ENCODE measurements at regions not wholly inside any gene's neighbourhood (a gene's known extent, or its start where the extent isn't known, plus 50 kb on each side); places are given as distances from the start of the nearest gene placed in this dataset.

- no peaks in the 10 kb centered on the region for H3K36me3 ChIP-seq
- no peaks in the 10 kb centered on the region for H3K27me3 ChIP-seq
- TF ChIP-seq POLR2A (IDR thresholded peaks at IDR 0.05) (no peak), POLR2AphosphoS5 (IDR thresholded peaks at IDR 0.05) (no peak), CTCF (IDR thresholded peaks at IDR 0.05) (no peak), EP300 (IDR thresholded peaks at IDR 0.05) (no peak)
- no peak overlapping the region for H3K4me3 ChIP-seq
- DNase-seq, result no peak
- WGBS, 2 donors, result 94 to 97% methylated on average over 3 of the region's 3 CpGs
- intact Hi-C loops (cut with DNase I), result no loop called here
- H3K9me3 ChIP-seq, result no peaks in the 10 kb centered on the region
- H3K27ac ChIP-seq, result no peak overlapping the region
- H3K4me1 ChIP-seq, result no peaks in the 10 kb centered on the region
Measured at GRCh38 chr1:81197591-81197990, 603.1 kb upstream of the ADGRL2 start.

- no peak for TF ChIP-seq CTCF (IDR thresholded peaks at IDR 0.05)
- TF ChIP-seq POLR2A (IDR thresholded peaks at IDR 0.05), result no peak
- TF ChIP-seq EP300 (IDR thresholded peaks at IDR 0.05), result no peak
- no peak for TF ChIP-seq POLR2AphosphoS5 (IDR thresholded peaks at IDR 0.05)
- H3K27me3 ChIP-seq, result no peaks in the 10 kb centered on the region
- no peaks in the 10 kb centered on the region for H3K9me3 ChIP-seq
- no peaks in the 10 kb centered on the region for H3K4me1 ChIP-seq
- WGBS, 2 donors, result 82 to 85% methylated on average over 7 of the region's 7 CpGs
- no peaks in the 10 kb centered on the region for H3K36me3 ChIP-seq
- no peak overlapping the region for H3K4me3 ChIP-seq
- intact Hi-C loops (cut with DNase I), result no loop called here
- H3K27ac ChIP-seq, result no peak overlapping the region
- DNase-seq, result no peak
Measured at GRCh38 chr1:81192647-81193642, 607.8 kb upstream of the ADGRL2 start.

- Histone ChIP-seq H3K36me3 (no peaks in the 10 kb centered on the region), H3K4me1 (no peaks in the 10 kb centered on the region), H3K27me3 (no peaks in the 10 kb centered on the region), H3K9me3 (no peaks in the 10 kb centered on the region), H3K27ac (no peak overlapping the region), H3K4me3 (no peak overlapping the region)
- no peak for DNase-seq
- TF ChIP-seq EP300 (IDR thresholded peaks at IDR 0.05) (no peak), POLR2A (IDR thresholded peaks at IDR 0.05) (no peak), CTCF (IDR thresholded peaks at IDR 0.05) (no peak), POLR2AphosphoS5 (IDR thresholded peaks at IDR 0.05) (no peak)
- 94 to 95% methylated on average over 3 of the region's 3 CpGs for WGBS, 2 donors
- intact Hi-C loops (cut with DNase I), result no loop called here
Measured at GRCh38 chr1:81190003-81190402, 610.7 kb upstream of the ADGRL2 start.

- DNase-seq, result no peak
- no peaks in the 10 kb centered on the region for H3K4me1 ChIP-seq
- WGBS, 2 donors, result 87 to 92% methylated on average over 1 of the region's 1 CpG
- H3K27me3 ChIP-seq, result no peaks in the 10 kb centered on the region
- no peak for TF ChIP-seq EP300 (IDR thresholded peaks at IDR 0.05)
- TF ChIP-seq POLR2AphosphoS5 (IDR thresholded peaks at IDR 0.05), result no peak
- no peak for TF ChIP-seq POLR2A (IDR thresholded peaks at IDR 0.05)
- no peak for TF ChIP-seq CTCF (IDR thresholded peaks at IDR 0.05)
- H3K9me3 ChIP-seq, result no peaks in the 10 kb centered on the region
- H3K27ac ChIP-seq, result no peak overlapping the region
- no peak overlapping the region for H3K4me3 ChIP-seq
- H3K36me3 ChIP-seq, result no peaks in the 10 kb centered on the region
- intact Hi-C loops (cut with DNase I), result no loop called here
Measured at GRCh38 chr1:81187635-81188034, 613.1 kb upstream of the ADGRL2 start.

All from sigmoid colon (tissue), 6 donors.